ENCODE measurements at regions not wholly inside any gene's neighbourhood (a gene's known extent, or its start where the extent isn't known, plus 50 kb on each side); places are given as distances from the start of the nearest gene placed in this dataset.

DNA sequence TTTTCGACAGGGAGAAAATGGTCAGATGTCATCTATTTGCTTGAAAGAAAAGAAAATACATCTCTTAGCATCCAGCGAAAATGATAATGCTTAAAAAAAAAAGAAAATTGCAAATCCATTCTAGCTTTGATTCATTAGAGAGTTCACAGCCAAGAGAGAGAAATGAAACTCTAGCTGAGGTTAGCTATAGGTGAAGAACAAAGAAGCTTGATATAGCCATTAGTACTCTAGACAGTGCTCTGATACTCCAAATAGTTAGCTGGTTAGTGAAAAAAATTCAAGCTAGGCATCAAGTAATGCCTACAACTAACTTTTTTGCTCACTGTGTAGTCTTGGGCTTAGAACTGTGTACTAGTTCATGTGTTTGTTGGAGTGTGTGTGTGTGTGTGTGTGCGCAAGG is 721.6 kb upstream of the SOX9 start:
- TF ChIP-seq, protein P1, sequence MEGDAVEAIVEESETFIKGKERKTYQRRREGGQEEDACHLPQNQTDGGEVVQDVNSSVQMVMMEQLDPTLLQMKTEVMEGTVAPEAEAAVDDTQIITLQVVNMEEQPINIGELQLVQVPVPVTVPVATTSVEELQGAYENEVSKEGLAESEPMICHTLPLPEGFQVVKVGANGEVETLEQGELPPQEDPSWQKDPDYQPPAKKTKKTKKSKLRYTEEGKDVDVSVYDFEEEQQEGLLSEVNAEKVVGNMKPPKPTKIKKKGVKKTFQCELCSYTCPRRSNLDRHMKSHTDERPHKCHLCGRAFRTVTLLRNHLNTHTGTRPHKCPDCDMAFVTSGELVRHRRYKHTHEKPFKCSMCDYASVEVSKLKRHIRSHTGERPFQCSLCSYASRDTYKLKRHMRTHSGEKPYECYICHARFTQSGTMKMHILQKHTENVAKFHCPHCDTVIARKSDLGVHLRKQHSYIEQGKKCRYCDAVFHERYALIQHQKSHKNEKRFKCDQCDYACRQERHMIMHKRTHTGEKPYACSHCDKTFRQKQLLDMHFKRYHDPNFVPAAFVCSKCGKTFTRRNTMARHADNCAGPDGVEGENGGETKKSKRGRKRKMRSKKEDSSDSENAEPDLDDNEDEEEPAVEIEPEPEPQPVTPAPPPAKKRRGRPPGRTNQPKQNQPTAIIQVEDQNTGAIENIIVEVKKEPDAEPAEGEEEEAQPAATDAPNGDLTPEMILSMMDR (IDR thresholded peaks at IDR 0.05) = no peak
- no peak for TF ChIP-seq EZH2 (IDR thresholded peaks at IDR 0.05; ENCODE audit: borderline replicate concordance, insufficient read depth, low read depth, low read length, poor library complexity, severe bottlenecking)

Data from B cell (primary cell).